ENCODE measurements at regions not wholly inside any gene's neighbourhood (a gene's known extent, or its start where the extent isn't known, plus 50 kb on each side); places are given as distances from the start of the nearest gene placed in this dataset.

GRCh38 chr6:134729561-134729960 lies 220.3 kb downstream of the ALDH8A1 start:
- TF ChIP-seq CTCF (IDR thresholded peaks at IDR 0.05): no peak
- Histone ChIP-seq H3K27me3 (no peaks in the 10 kb centered on the region), H3K36me3 (no peaks in the 10 kb centered on the region), H3K9me3 (no peaks in the 10 kb centered on the region), H3K27ac (no peak overlapping the region), H3K4me1 (ENCODE audit: control insufficient read depth in 1 of 2, insufficient read depth in 1 of 2, low read depth in 1 of 2, low read length in 1 of 2) (peaks cover 20 to 26% of the 10 kb centered on the region in 2 experiments), H3K4me3 (ENCODE audit: low read depth in 1 of 2, low read length in 1 of 2) (no peak overlapping the region)

- Histone ChIP-seq H3K27ac (no peak overlapping the region), H3K27me3 (no peaks in the 10 kb centered on the region), H3K4me3 (ENCODE audit: low read depth in 1 of 2, low read length in 1 of 2) (no peak overlapping the region), H3K9me3 (no peaks in the 10 kb centered on the region), H3K4me1 (ENCODE audit: control insufficient read depth in 1 of 2, insufficient read depth in 1 of 2, low read depth in 1 of 2, low read length in 1 of 2) (peaks cover 10 to 12% of the 10 kb centered on the region in 2 experiments), H3K36me3 (no peaks in the 10 kb centered on the region)
- TF ChIP-seq CTCF (IDR thresholded peaks at IDR 0.05): no peak
These were observed 222.8 kb downstream of the ALDH8A1 start for GRCh38 chr6:134727081-134727480.

GRCh38 chr6:134725590-134725989 lies 224.3 kb downstream of the ALDH8A1 start:
- no peak for TF ChIP-seq CTCF (IDR thresholded peaks at IDR 0.05)
- no peaks in the 10 kb centered on the region for H3K36me3 ChIP-seq

GRCh38 chr6:134724771-134725340 lies 225.0 kb downstream of the ALDH8A1 start:
- no peaks in the 10 kb centered on the region for H3K36me3 ChIP-seq
- H3K4me3 ChIP-seq (ENCODE audit: low read depth in 1 of 2, low read length in 1 of 2): no peak overlapping the region
- no peak overlapping the region for H3K27ac ChIP-seq
- no peaks in the 10 kb centered on the region for H3K27me3 ChIP-seq
- TF ChIP-seq CTCF (IDR thresholded peaks at IDR 0.05): no peak
- peaks cover 27 to 29% of the 10 kb centered on the region in 2 experiments for H3K4me1 ChIP-seq (ENCODE audit: control insufficient read depth in 1 of 2, insufficient read depth in 1 of 2, low read depth in 1 of 2, low read length in 1 of 2)
- H3K9me3 ChIP-seq: no peaks in the 10 kb centered on the region

More at GRCh38 chr6:134725590-134725989, 224.3 kb downstream of the ALDH8A1 start:
- no peak overlapping the region for H3K27ac ChIP-seq
- no peak overlapping the region for H3K4me3 ChIP-seq (ENCODE audit: low read depth in 1 of 2, low read length in 1 of 2)
- H3K9me3 ChIP-seq: no peaks in the 10 kb centered on the region
- peaks cover 20 to 22% of the 10 kb centered on the region in 2 experiments for H3K4me1 ChIP-seq (ENCODE audit: control insufficient read depth in 1 of 2, insufficient read depth in 1 of 2, low read depth in 1 of 2, low read length in 1 of 2)
- H3K27me3 ChIP-seq: no peaks in the 10 kb centered on the region

GRCh38 chr6:134723081-134723871 lies 226.6 kb downstream of the ALDH8A1 start:
- Histone ChIP-seq H3K4me3 (ENCODE audit: low read depth in 1 of 2, low read length in 1 of 2) (no peak overlapping the region), H3K36me3 (no peaks in the 10 kb centered on the region), H3K4me1 (ENCODE audit: control insufficient read depth in 1 of 2, insufficient read depth in 1 of 2, low read depth in 1 of 2, low read length in 1 of 2) (peaks cover 43 to 45% of the 10 kb centered on the region in 2 experiments), H3K27me3 (no peaks in the 10 kb centered on the region), H3K27ac (no peak overlapping the region), H3K9me3 (no peaks in the 10 kb centered on the region)
- TF ChIP-seq CTCF (IDR thresholded peaks at IDR 0.05): no peak
